Gastroesophageal sphincter (tissue), 3 donors: ENCODE measurements at regions not wholly inside any gene's neighbourhood (a gene's known extent, or its start where the extent isn't known, plus 50 kb on each side); places are given as distances from the start of the nearest gene placed in this dataset.

Source experiments
- POLR2A ChIP-seq, 2 donors: fragments of 450-650 bp; IDR thresholded peaks; one replicate each; pipeline ENCODE4 v1.6.1; 2017; ENCODE audit warnings: antibody characterized with exemption in 2 of 2, mild to moderate bottlenecking in 2 of 2, moderate library complexity in 1 of 2
- TF ChIP-seq, protein P1 (sequence below), 4 experiments: fragments of 200-600 bp in 2 of 4; fragments of 450-650 bp in 2 of 4; sonication (generic) in 1 of 4; IDR thresholded peaks; one replicate each; pipeline ENCODE4 v1.5.1; 2017 to 2019; ENCODE audit warnings: antibody characterized with exemption in 4 of 4, mild to moderate bottlenecking in 2 of 4, moderate library complexity in 2 of 4

DNA sequence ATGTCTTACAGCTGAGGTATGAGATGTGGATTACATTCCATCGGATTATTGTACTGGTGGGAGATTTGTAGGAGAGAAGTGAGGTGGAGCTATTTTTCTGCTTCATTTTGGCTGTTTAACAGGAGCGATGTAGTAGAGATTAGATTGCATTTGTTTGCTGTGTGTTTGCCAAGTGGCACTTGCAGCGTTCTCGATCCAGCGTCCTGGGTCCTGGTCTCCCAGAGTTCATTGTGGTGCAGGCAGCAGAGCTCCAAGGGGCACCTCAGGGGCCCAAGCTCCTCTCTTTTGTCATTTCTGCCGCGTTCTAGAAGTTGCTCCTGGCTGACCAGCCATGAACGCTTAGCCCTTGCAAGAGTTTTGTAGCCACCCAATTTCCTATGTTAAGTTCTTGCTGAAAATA, 210.1 kb upstream of the APCDD1 start:
- TF ChIP-seq, protein P1, sequence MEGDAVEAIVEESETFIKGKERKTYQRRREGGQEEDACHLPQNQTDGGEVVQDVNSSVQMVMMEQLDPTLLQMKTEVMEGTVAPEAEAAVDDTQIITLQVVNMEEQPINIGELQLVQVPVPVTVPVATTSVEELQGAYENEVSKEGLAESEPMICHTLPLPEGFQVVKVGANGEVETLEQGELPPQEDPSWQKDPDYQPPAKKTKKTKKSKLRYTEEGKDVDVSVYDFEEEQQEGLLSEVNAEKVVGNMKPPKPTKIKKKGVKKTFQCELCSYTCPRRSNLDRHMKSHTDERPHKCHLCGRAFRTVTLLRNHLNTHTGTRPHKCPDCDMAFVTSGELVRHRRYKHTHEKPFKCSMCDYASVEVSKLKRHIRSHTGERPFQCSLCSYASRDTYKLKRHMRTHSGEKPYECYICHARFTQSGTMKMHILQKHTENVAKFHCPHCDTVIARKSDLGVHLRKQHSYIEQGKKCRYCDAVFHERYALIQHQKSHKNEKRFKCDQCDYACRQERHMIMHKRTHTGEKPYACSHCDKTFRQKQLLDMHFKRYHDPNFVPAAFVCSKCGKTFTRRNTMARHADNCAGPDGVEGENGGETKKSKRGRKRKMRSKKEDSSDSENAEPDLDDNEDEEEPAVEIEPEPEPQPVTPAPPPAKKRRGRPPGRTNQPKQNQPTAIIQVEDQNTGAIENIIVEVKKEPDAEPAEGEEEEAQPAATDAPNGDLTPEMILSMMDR (IDR thresholded peaks at IDR 0.05): no peak
- no peak for TF ChIP-seq POLR2A (IDR thresholded peaks at IDR 0.05)
